Mesendoderm (in vitro differentiated cells): ENCODE measurements at regions not wholly inside any gene's neighbourhood (a gene's known extent, or its start where the extent isn't known, plus 50 kb on each side); places are given as distances from the start of the nearest gene placed in this dataset.

Experiments used
- DNase-seq: peaks from one replicate; pipeline ENCODE4 v3.0.0; 2013
- H2AK5ac ChIP-seq: 2 replicates; pipeline ENCODE4 v1.6.1; 2013; ENCODE audit warnings: low read length, inconsistent platforms
- H2BK120ac ChIP-seq: 2 replicates; pipeline ENCODE4 v1.6.1; 2013; ENCODE audit warnings: low read depth, mild to moderate bottlenecking, low read length, moderate library complexity, mixed read lengths
- H2BK15ac ChIP-seq: replicated peaks from 2 replicates; pipeline ENCODE4 v1.6.1; 2013; ENCODE audit warnings: low read depth, mild to moderate bottlenecking, moderate library complexity
- H2BK5ac ChIP-seq: 2 replicates; pipeline ENCODE4 v1.6.1; 2013; ENCODE audit warnings: low read length, inconsistent platforms
- H3K18ac ChIP-seq: 2 replicates; pipeline ENCODE4 v1.6.1; 2013; ENCODE audit warnings: mild to moderate bottlenecking, low read length, mixed read lengths
- H3K23ac ChIP-seq: one replicate; pipeline ENCODE4 v1.6.1; 2013; ENCODE audit warnings: low read length
- H3K27ac ChIP-seq: 2 replicates; pipeline ENCODE4 v1.5.1; 2013; ENCODE audit warnings: low read depth, mild to moderate bottlenecking, inconsistent platforms, low read length, moderate library complexity
- H3K27me3 ChIP-seq: 2 replicates; pipeline ENCODE4 v1.6.1; 2013; ENCODE audit warnings: low read length, control low read depth, mild to moderate bottlenecking, inconsistent platforms; ENCODE audit not compliant: insufficient read depth, poor library complexity
- H3K36me3 ChIP-seq: 2 replicates; pipeline ENCODE4 v1.6.1; 2013; ENCODE audit warnings: low read length, inconsistent platforms; ENCODE audit not compliant: control insufficient read depth, insufficient read depth
- H3K4ac ChIP-seq: one replicate; pipeline ENCODE4 v1.6.1; 2013; ENCODE audit warnings: low read depth, mild to moderate bottlenecking, low read length, moderate library complexity
- H3K4me1 ChIP-seq: 2 replicates; pipeline ENCODE4 v1.6.1; 2013; ENCODE audit warnings: low read depth, low read length, inconsistent platforms; ENCODE audit not compliant: control insufficient read depth
- H3K4me2 ChIP-seq: 2 replicates; pipeline ENCODE4 v1.6.1; 2013; ENCODE audit warnings: low read length
- H3K4me3 ChIP-seq: 2 replicates; pipeline ENCODE4 v1.5.1; 2013; ENCODE audit warnings: mild to moderate bottlenecking, low read length
- H3K56ac ChIP-seq: one replicate; pipeline ENCODE4 v1.6.1; 2013; ENCODE audit warnings: low read length
- H3K79me1 ChIP-seq: 2 replicates; pipeline ENCODE4 v1.6.1; 2013; ENCODE audit warnings: low read length, inconsistent platforms
- H3K79me2 ChIP-seq: 2 replicates; pipeline ENCODE4 v1.6.1; 2013; ENCODE audit warnings: mild to moderate bottlenecking, low read length; ENCODE audit not compliant: control insufficient read depth, insufficient read depth
- H3K9ac ChIP-seq: 2 replicates; pipeline ENCODE4 v1.6.1; 2013; ENCODE audit warnings: low read length, inconsistent platforms
- H4K5ac ChIP-seq: one replicate; pipeline ENCODE4 v1.6.1; 2013; ENCODE audit warnings: low read length
- H4K8ac ChIP-seq: one replicate; pipeline ENCODE4 v1.6.1; 2013; ENCODE audit warnings: low read depth, mild to moderate bottlenecking, control low read depth, low read length, moderate library complexity
- WGBS: extraction: QIAGEN DNeasy Blood & Tissue Kit; methylation state at CpG from one replicate; pipeline ENCODE4 v1.1.7; 2013; ENCODE audit warnings: low lambda C conversion rate, missing lambda C conversion rate; ENCODE audit not compliant: insufficient coverage; ENCODE audit errors: extremely low coverage; 5-methylcytosine and 5-hydroxymethylcytosine counted together

DNA sequence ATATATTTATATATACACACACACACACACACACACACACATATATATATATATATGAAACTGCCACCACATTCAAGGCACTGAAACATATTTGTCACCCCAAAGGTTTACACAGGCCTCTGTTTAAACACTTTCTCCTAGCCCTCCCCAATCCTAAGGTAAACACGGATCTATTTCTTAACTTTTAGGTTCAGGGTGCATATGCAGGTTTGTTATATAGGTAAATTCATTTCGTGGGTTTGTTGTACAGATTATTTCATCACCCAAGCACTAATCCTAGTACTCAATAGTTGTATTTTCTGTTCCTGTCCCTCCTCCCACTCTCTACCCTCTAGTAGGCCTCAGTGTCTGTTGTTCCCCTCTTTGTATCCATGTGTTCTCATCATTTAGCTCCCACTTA is 305.0 kb downstream of the GPR37 start:
- Histone ChIP-seq H2BK120ac (no peak overlapping the region), H3K27me3 (no peaks in the 10 kb centered on the region), H3K4me1 (no peaks in the 10 kb centered on the region), H3K4ac (no peak overlapping the region), H3K27ac (no peak overlapping the region), H4K8ac (no peak overlapping the region), H3K4me3 (no peak overlapping the region), H3K23ac (no peak overlapping the region), H3K36me3 (no peaks in the 10 kb centered on the region), H3K9ac (no peak overlapping the region), H4K5ac (no peak overlapping the region), H2BK15ac (no peak overlapping the region), H3K56ac (no peak overlapping the region), H2AK5ac (no peak overlapping the region), H3K18ac (no peak overlapping the region), H3K4me2 (no peak overlapping the region), H3K79me1 (no peaks in the 10 kb centered on the region), H2BK5ac (no peak overlapping the region), H3K79me2 (no peaks in the 10 kb centered on the region)
- DNase-seq, result no peak
- WGBS, result no CpG with 5 or more reads among the region's 2 CpGs

DNA sequence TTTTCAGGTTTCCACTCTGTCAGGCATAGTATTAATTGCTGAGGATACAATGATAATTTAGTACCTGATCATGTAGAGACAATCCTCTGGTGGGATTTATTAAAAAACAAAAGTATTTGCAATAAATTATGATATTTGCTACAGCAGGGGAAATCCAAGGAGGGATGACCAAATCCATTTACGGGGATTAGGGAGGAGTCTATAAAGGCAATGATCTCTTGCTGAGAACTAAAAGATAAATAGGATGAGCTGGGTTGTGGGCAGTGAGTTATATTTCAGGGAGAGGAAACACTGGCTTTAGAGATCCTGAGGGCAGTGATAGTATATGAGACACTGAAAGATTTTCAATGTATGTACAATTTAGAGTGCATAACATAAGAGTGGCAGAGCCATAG is 305.5 kb downstream of the GPR37 start:
- WGBS, result no CpG with 5 or more reads among the region's 1 CpG
- no peak overlapping the region for H4K8ac ChIP-seq
- H3K4me2 ChIP-seq, result no peak overlapping the region
- no peak overlapping the region for H2AK5ac ChIP-seq
- H3K27me3 ChIP-seq, result no peaks in the 10 kb centered on the region
- no peak overlapping the region for H2BK120ac ChIP-seq
- no peak overlapping the region for H4K5ac ChIP-seq
- no peaks in the 10 kb centered on the region for H3K4me1 ChIP-seq
- no peak overlapping the region for H3K18ac ChIP-seq
- H2BK15ac ChIP-seq, result no peak overlapping the region
- no peak for DNase-seq
- no peaks in the 10 kb centered on the region for H3K79me2 ChIP-seq
- H3K79me1 ChIP-seq, result no peaks in the 10 kb centered on the region
- no peak overlapping the region for H3K56ac ChIP-seq
- H2BK5ac ChIP-seq, result no peak overlapping the region
- H3K9ac ChIP-seq, result no peak overlapping the region
- H3K4me3 ChIP-seq, result no peak overlapping the region
- H3K23ac ChIP-seq, result no peak overlapping the region
- no peak overlapping the region for H3K27ac ChIP-seq
- no peaks in the 10 kb centered on the region for H3K36me3 ChIP-seq
- no peak overlapping the region for H3K4ac ChIP-seq

DNA sequence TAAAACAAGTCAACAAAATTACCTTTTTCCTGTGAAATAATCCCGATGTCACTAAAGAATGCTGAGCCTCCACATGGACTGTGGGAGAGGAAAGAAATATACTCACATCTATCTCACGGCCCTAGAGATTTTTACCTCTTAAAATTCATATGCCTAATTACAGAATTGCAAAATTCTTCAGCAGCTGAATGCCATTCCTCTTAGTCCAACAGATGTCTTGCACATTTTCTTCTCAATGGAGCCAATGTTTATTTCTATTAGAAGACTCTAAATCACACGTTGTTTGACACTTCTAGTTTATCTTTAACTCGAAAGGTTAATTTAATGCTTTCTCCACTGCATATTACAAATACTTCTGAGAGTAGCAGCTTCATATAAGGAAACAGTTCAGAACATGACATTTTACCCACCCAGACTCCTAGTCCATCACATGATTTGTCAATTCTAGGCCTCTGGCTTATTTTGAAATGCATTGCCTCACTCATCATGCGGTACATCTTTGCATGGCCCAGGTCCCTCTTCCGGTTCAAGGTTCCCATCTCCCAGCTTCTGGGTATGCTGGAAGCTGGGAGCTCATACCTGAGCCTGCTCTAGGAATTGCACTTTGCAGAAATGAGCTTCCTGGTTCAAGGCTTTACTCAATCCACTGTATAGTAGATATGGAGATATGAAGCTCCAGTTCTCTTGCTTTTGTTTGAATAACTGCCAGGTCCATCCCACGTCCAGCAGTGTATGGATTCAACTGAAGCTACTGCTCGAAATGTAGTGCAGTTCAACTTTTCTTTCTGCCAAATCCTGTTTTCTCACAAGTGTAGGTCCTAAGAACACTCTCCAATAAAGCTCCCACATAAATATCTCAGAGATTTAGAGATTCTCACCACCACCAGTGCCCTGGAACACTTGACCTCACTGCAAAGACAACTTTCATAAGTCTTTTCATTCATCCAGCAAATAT is 306.2 kb downstream of the GPR37 start:
- no peak overlapping the region for H4K8ac ChIP-seq
- H2BK120ac ChIP-seq, result no peak overlapping the region
- no peaks in the 10 kb centered on the region for H3K79me1 ChIP-seq
- H3K4ac ChIP-seq, result no peak overlapping the region
- no peaks in the 10 kb centered on the region for H3K79me2 ChIP-seq
- no CpG with 5 or more reads among the region's 8 CpGs for WGBS
- H2BK15ac ChIP-seq, result no peak overlapping the region
- no peaks in the 10 kb centered on the region for H3K36me3 ChIP-seq
- no peak overlapping the region for H3K18ac ChIP-seq
- H3K4me1 ChIP-seq, result no peaks in the 10 kb centered on the region
- H3K27me3 ChIP-seq, result no peaks in the 10 kb centered on the region
- H3K9ac ChIP-seq, result no peak overlapping the region
- H2AK5ac ChIP-seq, result no peak overlapping the region
- H3K4me3 ChIP-seq, result no peak overlapping the region
- H3K56ac ChIP-seq, result no peak overlapping the region
- H2BK5ac ChIP-seq, result no peak overlapping the region
- H4K5ac ChIP-seq, result no peak overlapping the region
- H3K4me2 ChIP-seq, result no peak overlapping the region
- H3K27ac ChIP-seq, result no peak overlapping the region
- DNase-seq, result no peak
- no peak overlapping the region for H3K23ac ChIP-seq

DNA sequence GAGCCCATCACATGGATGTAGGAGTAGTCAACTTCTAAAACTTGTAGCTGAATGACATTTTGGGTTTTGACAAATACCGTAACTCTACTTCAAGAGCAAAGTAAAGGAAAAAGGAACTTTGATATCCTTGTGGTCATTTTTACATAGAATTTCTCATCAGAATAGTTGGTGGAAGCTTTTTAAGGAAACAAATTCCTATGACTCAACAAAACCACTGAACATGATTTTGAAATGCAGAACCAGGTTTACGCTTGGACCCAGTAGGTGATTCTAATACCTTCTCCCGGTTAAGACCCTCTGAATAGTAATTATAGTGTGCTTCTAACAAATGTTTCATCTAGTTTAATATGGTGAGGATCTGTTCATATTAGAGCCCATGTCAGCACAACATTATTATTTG is 307.8 kb downstream of the GPR37 start:
- Histone ChIP-seq H3K79me2 (no peaks in the 10 kb centered on the region), H3K4me3 (no peak overlapping the region), H3K79me1 (no peaks in the 10 kb centered on the region), H2BK15ac (no peak overlapping the region), H3K4me2 (no peak overlapping the region), H4K5ac (no peak overlapping the region), H3K27me3 (no peaks in the 10 kb centered on the region), H3K23ac (no peak overlapping the region), H3K18ac (no peak overlapping the region), H2AK5ac (no peak overlapping the region), H3K4me1 (no peaks in the 10 kb centered on the region), H3K27ac (no peak overlapping the region), H3K56ac (no peak overlapping the region), H3K9ac (no peak overlapping the region), H2BK120ac (no peak overlapping the region), H2BK5ac (no peak overlapping the region), H3K4ac (no peak overlapping the region), H4K8ac (no peak overlapping the region), H3K36me3 (no peaks in the 10 kb centered on the region)
- WGBS, result no CpG with 5 or more reads among the region's 3 CpGs
- no peak for DNase-seq

DNA sequence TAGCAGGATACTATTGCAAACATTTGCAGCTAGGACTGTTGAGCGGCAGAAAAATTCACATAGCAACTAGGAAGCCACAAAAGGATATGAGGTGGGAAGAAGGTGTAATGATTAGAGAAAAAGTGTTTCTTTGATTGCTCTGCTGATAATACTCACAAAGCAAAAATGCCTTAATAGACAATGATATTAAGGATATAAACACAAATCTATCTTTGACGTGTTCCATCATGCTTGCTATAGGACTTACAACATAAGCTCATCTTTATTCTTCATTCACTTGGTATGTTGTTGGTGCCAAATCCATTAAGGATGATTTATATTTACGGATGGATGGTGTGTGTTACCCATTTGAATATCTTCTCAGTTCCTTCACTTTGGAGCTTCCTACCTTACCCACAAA is 309.3 kb downstream of the GPR37 start:
- H3K36me3 ChIP-seq, result no peaks in the 10 kb centered on the region
- no peak overlapping the region for H3K4me2 ChIP-seq
- H4K5ac ChIP-seq, result no peak overlapping the region
- no peak overlapping the region for H3K27ac ChIP-seq
- no peaks in the 10 kb centered on the region for H3K79me2 ChIP-seq
- H2AK5ac ChIP-seq, result no peak overlapping the region
- DNase-seq, result no peak
- no peak overlapping the region for H3K4ac ChIP-seq
- H3K18ac ChIP-seq, result no peak overlapping the region
- no peak overlapping the region for H2BK15ac ChIP-seq
- H3K9ac ChIP-seq, result no peak overlapping the region
- H3K56ac ChIP-seq, result no peak overlapping the region
- H2BK5ac ChIP-seq, result no peak overlapping the region
- H4K8ac ChIP-seq, result no peak overlapping the region
- no peaks in the 10 kb centered on the region for H3K79me1 ChIP-seq
- H3K23ac ChIP-seq, result no peak overlapping the region
- H3K4me3 ChIP-seq, result no peak overlapping the region
- WGBS, result no CpG with 5 or more reads among the region's 3 CpGs
- H3K27me3 ChIP-seq, result no peaks in the 10 kb centered on the region
- H2BK120ac ChIP-seq, result no peak overlapping the region
- no peaks in the 10 kb centered on the region for H3K4me1 ChIP-seq

DNA sequence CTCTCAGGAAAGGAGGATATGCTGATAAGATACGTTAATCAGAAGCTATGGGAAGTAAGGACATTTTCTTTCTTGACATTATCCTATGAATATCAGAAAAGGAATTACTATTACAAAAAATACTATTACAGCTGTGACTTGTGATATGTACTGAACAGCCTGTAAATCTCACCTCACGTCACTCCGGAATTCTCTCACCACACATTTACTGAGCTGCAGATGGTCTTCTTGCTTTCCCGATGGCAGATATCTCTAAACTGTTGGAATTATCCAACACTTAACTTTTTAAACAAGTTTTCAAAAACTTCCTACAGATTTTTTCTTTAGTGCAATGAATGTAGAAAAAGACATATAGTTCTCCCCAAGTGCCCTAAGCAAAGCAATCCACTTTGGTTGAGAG is 313.4 kb downstream of the GPR37 start:
- no peaks in the 10 kb centered on the region for H3K79me2 ChIP-seq
- H3K23ac ChIP-seq, result no peak overlapping the region
- H2BK120ac ChIP-seq, result no peak overlapping the region

More for the DNA sequence above, 313.4 kb downstream of the GPR37 start:
- Histone ChIP-seq H3K18ac (no peak overlapping the region), H3K4me1 (no peaks in the 10 kb centered on the region), H4K8ac (no peak overlapping the region), H3K4me2 (no peak overlapping the region), H2AK5ac (no peak overlapping the region), H2BK15ac (no peak overlapping the region), H3K79me1 (no peaks in the 10 kb centered on the region), H3K27me3 (no peaks in the 10 kb centered on the region), H3K4ac (no peak overlapping the region), H4K5ac (no peak overlapping the region), H3K9ac (no peak overlapping the region), H3K36me3 (no peaks in the 10 kb centered on the region), H3K4me3 (no peak overlapping the region), H2BK5ac (no peak overlapping the region), H3K27ac (no peak overlapping the region), H3K56ac (no peak overlapping the region)
- no peak for DNase-seq
- WGBS, result no CpG with 5 or more reads among the region's 4 CpGs
